ENCODE measurements at regions not wholly inside any gene's neighbourhood (a gene's known extent, or its start where the extent isn't known, plus 50 kb on each side); places are given as distances from the start of the nearest gene placed in this dataset.
"Not testable (repeated sequence)": the region's sequence is repeated elsewhere in the genome, so short reads cannot be mapped to it uniquely, and the experiment has no call there.

- not testable (repeated sequence) for DNase-seq
Observed at GRCh38 chr13:50510885-50511545, 332.5 kb downstream of the DLEU7 start.

- DNase-seq, result no peak
Observed at GRCh38 chr13:50511877-50512341, 331.6 kb downstream of the DLEU7 start.

GRCh38 chr13:50512474-50513299 is 330.8 kb downstream of the DLEU7 start:
- peak in 1 of 2 experiments; percentile 42 for DNase-seq

- DNase-seq, result no peak
Observed at GRCh38 chr13:50513300-50513877, 330.1 kb downstream of the DLEU7 start.

- DNase-seq, result no peak
Observed at GRCh38 chr13:50514249-50514648, 329.2 kb downstream of the DLEU7 start.

GRCh38 chr13:50518131-50518530 is 325.4 kb downstream of the DLEU7 start:
- no peak for DNase-seq

- DNase-seq, result no peak
Observed at GRCh38 chr13:50518781-50519201, 324.7 kb downstream of the DLEU7 start.

- no peak for DNase-seq
Observed at GRCh38 chr13:50519866-50520265, 323.6 kb downstream of the DLEU7 start.

- DNase-seq, result no peak
Observed at GRCh38 chr13:50521006-50521830, 322.3 kb downstream of the DLEU7 start.

GRCh38 chr13:50521831-50522149 is 321.7 kb downstream of the DLEU7 start:
- no peak for DNase-seq

GRCh38 chr13:50522506-50522905 is 321.0 kb downstream of the DLEU7 start:
- DNase-seq, result no peak

- DNase-seq, result no peak
Observed at GRCh38 chr13:50523307-50523706, 320.2 kb downstream of the DLEU7 start.

GRCh38 chr13:50524560-50524959 is 318.9 kb downstream of the DLEU7 start:
- DNase-seq, result no peak

GRCh38 chr13:50526661-50527071 is 316.8 kb downstream of the DLEU7 start:
- DNase-seq, result no peak

GRCh38 chr13:50527188-50527587 is 316.3 kb downstream of the DLEU7 start:
- DNase-seq, result peak in 1 of 2 experiments; percentile 14

- peak; percentile 17 to 56 for DNase-seq
Observed at GRCh38 chr13:50527612-50528509, 315.6 kb downstream of the DLEU7 start.

GRCh38 chr13:50529154-50529882 is 314.2 kb downstream of the DLEU7 start:
- DNase-seq, result peak; percentile 89 to 90

GRCh38 chr13:50531917-50532899 is 311.3 kb downstream of the DLEU7 start:
- no peak for DNase-seq

- DNase-seq, result no peak
Observed at GRCh38 chr13:50535050-50535449, 308.4 kb downstream of the DLEU7 start.

- no peak for DNase-seq
Observed at GRCh38 chr13:50537029-50537428, 306.5 kb downstream of the DLEU7 start.
